Liver (tissue), 3 donors: ENCODE measurements at regions not wholly inside any gene's neighbourhood (a gene's known extent, or its start where the extent isn't known, plus 50 kb on each side); places are given as distances from the start of the nearest gene placed in this dataset.
"Not testable (repeated sequence)": the region's sequence is repeated elsewhere in the genome, so short reads cannot be mapped to it uniquely, and the experiment has no call there.

Experiments used
- CTCF ChIP-seq: fragments of 150-350 bp; IDR thresholded peaks from 2 replicates; pipeline ENCODE4 v1.5.1; 2017; ENCODE audit warnings: improper control_type of control experiment, low read depth, low read length; ENCODE audit not compliant: missing input control
- EGR1 ChIP-seq, 2 donors: IDR thresholded peaks; 2 replicates each; pipeline ENCODE4 v1.6.1; 2016 to 2018; ENCODE audit warnings: antibody characterized with exemption in 2 of 2, low read depth in 2 of 2
- JUND ChIP-seq, 2 donors: IDR thresholded peaks; 2 replicates each; pipeline ENCODE4 v1.6.1; 2016; ENCODE audit warnings: antibody characterized with exemption in 2 of 2
- NR2F2 ChIP-seq: IDR thresholded peaks from 2 replicates; pipeline ENCODE4 v1.6.1; 2016; ENCODE audit warnings: antibody characterized with exemption
- RAD21 ChIP-seq, 2 donors: IDR thresholded peaks; 2 replicates each; pipeline ENCODE4 v1.6.1; 2016; ENCODE audit warnings: antibody characterized with exemption in 2 of 2, mild to moderate bottlenecking in 2 of 2
- REST ChIP-seq: IDR thresholded peaks from 2 replicates; pipeline ENCODE4 v1.6.1; 2016; ENCODE audit warnings: antibody characterized with exemption, mild to moderate bottlenecking
- SP1 ChIP-seq: IDR thresholded peaks from 2 replicates; pipeline ENCODE4 v1.6.1; 2018; ENCODE audit warnings: antibody characterized with exemption, mild to moderate bottlenecking
- TAF1 ChIP-seq: conservative IDR thresholded peaks from 2 replicates; pipeline ENCODE4 v1.6.1; 2016; ENCODE audit warnings: antibody characterized with exemption, mild to moderate bottlenecking
- YY1 ChIP-seq: IDR thresholded peaks from 2 replicates; pipeline ENCODE4 v1.6.1; 2016; ENCODE audit warnings: antibody characterized with exemption, mild to moderate bottlenecking
- ZBTB33 ChIP-seq: IDR thresholded peaks from 2 replicates; pipeline ENCODE4 v1.6.1; 2016; ENCODE audit warnings: antibody characterized with exemption
- TF ChIP-seq, protein P1 (sequence below): IDR thresholded peaks from 2 replicates; pipeline ENCODE4 v1.6.1; 2016; ENCODE audit warnings: antibody characterized with exemption
- donor health status: healthy.
- donor health status: healthy.

- TF ChIP-seq RAD21 (IDR thresholded peaks at IDR 0.05); CTCF; TAF1; REST; YY1; JUND (IDR thresholded peaks at IDR 0.05); EGR1 (IDR thresholded peaks at IDR 0.05; ENCODE audit: low read depth in 2 of 2); SP1; ZBTB33; NR2F2: not testable (repeated sequence)
- TF ChIP-seq, protein P1, sequence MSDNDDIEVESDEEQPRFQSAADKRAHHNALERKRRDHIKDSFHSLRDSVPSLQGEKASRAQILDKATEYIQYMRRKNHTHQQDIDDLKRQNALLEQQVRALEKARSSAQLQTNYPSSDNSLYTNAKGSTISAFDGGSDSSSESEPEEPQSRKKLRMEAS, result not testable (repeated sequence)
Observed at GRCh38 chrX:52298968-52299367, 69.9 kb upstream of the XAGE2 start.
